Tibial nerve (tissue), 4 donors: ENCODE measurements at regions not wholly inside any gene's neighbourhood (a gene's known extent, or its start where the extent isn't known, plus 50 kb on each side); places are given as distances from the start of the nearest gene placed in this dataset.

Source experiments
- DNase-seq, 2 donors: peaks; one replicate each; pipeline ENCODE4 v3.0.0-alpha.2; 2019; ENCODE audit warnings: low spot score in 2 of 2
- H3K27ac ChIP-seq, 4 donors: fragments of 200-600 bp; sonication (generic) in 3 of 4; one replicate each; pipeline ENCODE4 v1.5.1; 2017 to 2019; ENCODE audit warnings: mild to moderate bottlenecking in 1 of 4
- H3K27me3 ChIP-seq, 2 donors: fragments of 200-600 bp; sonication (generic) in 1 of 2; one replicate each; pipeline versions ENCODE4 v1.5.1 to v1.6.0; 2017 to 2019
- H3K36me3 ChIP-seq, 3 donors: fragments of 200-600 bp; sonication (generic); one replicate each; pipeline ENCODE4 v1.5.1; 2018 to 2019
- H3K4me1 ChIP-seq, 4 donors: fragments of 200-600 bp; sonication (generic) in 3 of 4; one replicate each; pipeline ENCODE4 v1.5.1; 2017 to 2019
- H3K4me3 ChIP-seq, 4 donors: fragments of 200-600 bp; sonication (generic) in 3 of 4; one replicate each; pipeline ENCODE4 v1.5.1; 2017 to 2019; ENCODE audit warnings: mild to moderate bottlenecking in 1 of 4, moderate library complexity in 1 of 4
- H3K9me3 ChIP-seq, 4 donors: fragments of 200-600 bp; sonication (generic) in 3 of 4; one replicate each; pipeline ENCODE4 v1.5.1; 2017 to 2019
- EP300 ChIP-seq, 2 donors: sonication (generic); formaldehyde crosslinking; IDR thresholded peaks; one replicate each; pipeline ENCODE4 v1.6.1; 2017; ENCODE audit warnings: antibody characterized with exemption in 2 of 2, mild to moderate bottlenecking in 1 of 2
- POLR2A ChIP-seq, 2 donors: fragments of 450-650 bp; IDR thresholded peaks; one replicate each; pipeline ENCODE4 v1.6.1; 2017; ENCODE audit warnings: antibody characterized with exemption in 2 of 2, mild to moderate bottlenecking in 2 of 2, moderate library complexity in 2 of 2
- WGBS, 2 donors: methylation state at CpG; one replicate each; pipeline ENCODE4 v1.1.5; 2018; 5-methylcytosine and 5-hydroxymethylcytosine counted together
- TF ChIP-seq, protein P1 (sequence below), 5 experiments: fragments of 200-600 bp in 3 of 5; fragments of 450-650 bp in 2 of 5; sonication (generic) in 3 of 5; IDR thresholded peaks; one replicate each; pipeline ENCODE4 v1.5.1; 2016 to 2019; ENCODE audit warnings: antibody characterized with exemption in 5 of 5, mild to moderate bottlenecking in 3 of 5, moderate library complexity in 2 of 5

DNA sequence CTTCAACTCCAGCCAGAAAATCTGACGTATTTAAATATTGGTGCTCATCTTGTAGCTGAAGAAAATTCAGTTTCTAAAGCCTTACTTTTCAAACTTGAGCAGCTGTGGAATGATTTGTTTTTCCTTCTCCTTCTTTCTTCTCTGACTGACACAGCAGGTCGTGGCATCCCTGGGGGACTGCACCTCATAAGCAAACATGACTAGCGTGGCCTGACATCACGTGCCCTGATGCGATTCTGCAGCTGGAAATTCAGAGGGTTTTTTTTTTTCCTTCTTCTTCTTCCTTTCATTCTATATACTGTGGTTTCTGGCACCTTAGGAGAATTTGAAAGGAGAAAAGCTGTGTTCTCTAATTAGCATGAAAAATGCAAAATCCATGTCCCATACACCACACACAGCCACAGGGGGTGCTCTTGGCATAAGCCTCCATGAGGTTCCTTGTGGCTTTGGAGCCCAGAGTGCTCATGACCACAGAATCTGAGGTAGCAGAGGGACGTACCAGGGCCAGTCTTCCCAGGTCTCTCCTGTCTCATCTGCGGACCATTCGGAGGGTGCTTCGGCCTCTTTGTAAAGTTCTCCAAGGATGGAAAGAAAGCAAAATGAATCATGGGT, 258.5 kb upstream of the CDH4 start:
- TF ChIP-seq EP300 (IDR thresholded peaks at IDR 0.05): no peak
- TF ChIP-seq, protein P1, sequence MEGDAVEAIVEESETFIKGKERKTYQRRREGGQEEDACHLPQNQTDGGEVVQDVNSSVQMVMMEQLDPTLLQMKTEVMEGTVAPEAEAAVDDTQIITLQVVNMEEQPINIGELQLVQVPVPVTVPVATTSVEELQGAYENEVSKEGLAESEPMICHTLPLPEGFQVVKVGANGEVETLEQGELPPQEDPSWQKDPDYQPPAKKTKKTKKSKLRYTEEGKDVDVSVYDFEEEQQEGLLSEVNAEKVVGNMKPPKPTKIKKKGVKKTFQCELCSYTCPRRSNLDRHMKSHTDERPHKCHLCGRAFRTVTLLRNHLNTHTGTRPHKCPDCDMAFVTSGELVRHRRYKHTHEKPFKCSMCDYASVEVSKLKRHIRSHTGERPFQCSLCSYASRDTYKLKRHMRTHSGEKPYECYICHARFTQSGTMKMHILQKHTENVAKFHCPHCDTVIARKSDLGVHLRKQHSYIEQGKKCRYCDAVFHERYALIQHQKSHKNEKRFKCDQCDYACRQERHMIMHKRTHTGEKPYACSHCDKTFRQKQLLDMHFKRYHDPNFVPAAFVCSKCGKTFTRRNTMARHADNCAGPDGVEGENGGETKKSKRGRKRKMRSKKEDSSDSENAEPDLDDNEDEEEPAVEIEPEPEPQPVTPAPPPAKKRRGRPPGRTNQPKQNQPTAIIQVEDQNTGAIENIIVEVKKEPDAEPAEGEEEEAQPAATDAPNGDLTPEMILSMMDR (IDR thresholded peaks at IDR 0.05): peak in 1 of 5 experiments; percentile 10
- WGBS, 2 donors: 59% methylated on average over 9 of the region's 9 CpGs
- Histone ChIP-seq H3K4me3 (no peak overlapping the region), H3K27ac (no peak overlapping the region), H3K27me3 (no peaks in the 10 kb centered on the region), H3K36me3 (no peaks in the 10 kb centered on the region), H3K4me1 (no peaks in the 10 kb centered on the region), H3K9me3 (no peaks in the 10 kb centered on the region)
- DNase-seq: no peak

DNA sequence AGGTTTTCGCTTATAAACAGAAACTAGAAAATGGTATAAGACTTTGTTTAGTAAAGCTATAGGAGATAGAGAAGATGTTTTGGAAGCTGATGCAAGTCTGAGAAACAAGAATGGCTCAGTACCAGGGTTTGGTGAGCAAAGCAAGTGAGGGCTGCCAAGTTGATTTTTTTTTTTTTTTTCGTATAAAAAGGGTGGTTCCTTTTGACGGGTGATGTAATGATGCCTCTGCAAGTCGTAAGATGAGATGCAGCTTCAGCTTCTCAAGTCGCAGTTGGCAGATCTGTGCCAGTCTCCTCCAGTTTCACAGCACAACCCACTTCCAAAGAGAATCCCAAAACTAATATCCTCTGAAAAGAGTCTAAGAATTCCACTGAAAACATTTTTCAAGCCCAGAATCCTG, 252.8 kb upstream of the CDH4 start:
- 55 to 62% methylated on average over 5 of the region's 5 CpGs for WGBS, 2 donors
- no peak for DNase-seq
- Histone ChIP-seq H3K27me3 (no peaks in the 10 kb centered on the region), H3K4me3 (no peak overlapping the region), H3K36me3 (no peaks in the 10 kb centered on the region), H3K4me1 (no peaks in the 10 kb centered on the region), H3K9me3 (no peaks in the 10 kb centered on the region), H3K27ac (no peak overlapping the region)
- TF ChIP-seq EP300 (IDR thresholded peaks at IDR 0.05) (no peak), POLR2A (IDR thresholded peaks at IDR 0.05) (no peak)
- TF ChIP-seq, protein P1 (IDR thresholded peaks at IDR 0.05): no peak

DNA sequence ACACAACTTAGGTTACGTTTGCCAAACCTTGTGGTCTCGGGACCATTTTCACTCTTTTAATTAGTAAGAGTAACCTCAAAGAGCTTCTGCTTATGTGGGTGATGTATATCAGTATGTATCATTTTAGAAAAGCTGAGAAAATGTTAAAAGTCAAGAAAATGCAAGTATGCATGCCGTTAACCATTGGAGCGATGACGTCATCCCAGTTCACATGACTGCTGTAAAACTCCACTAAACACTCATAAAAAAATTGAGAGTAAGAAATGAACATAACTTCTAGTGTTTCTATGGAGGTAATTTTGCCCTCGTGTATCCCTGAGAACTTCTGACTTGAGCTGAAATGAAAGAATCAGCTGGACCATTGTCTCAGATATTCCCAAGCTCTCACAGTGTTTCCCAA, 250.0 kb upstream of the CDH4 start:
- DNase-seq: no peak
- Histone ChIP-seq H3K27ac (no peak overlapping the region), H3K27me3 (no peaks in the 10 kb centered on the region), H3K36me3 (no peaks in the 10 kb centered on the region), H3K4me1 (no peaks in the 10 kb centered on the region), H3K4me3 (no peak overlapping the region), H3K9me3 (no peaks in the 10 kb centered on the region)
- WGBS, 2 donors: 63% methylated on average over 6 of the region's 6 CpGs
- TF ChIP-seq EP300 (IDR thresholded peaks at IDR 0.05): no peak
- TF ChIP-seq, protein P1 (IDR thresholded peaks at IDR 0.05): no peak
- TF ChIP-seq POLR2A (IDR thresholded peaks at IDR 0.05): no peak

GRCh38 chr20:61014491-61014890, 237.6 kb upstream of the CDH4 start:
- Histone ChIP-seq H3K27me3 (no peaks in the 10 kb centered on the region), H3K27ac (no peak overlapping the region), H3K36me3 (no peaks in the 10 kb centered on the region), H3K4me3 (no peak overlapping the region), H3K9me3 (peaks cover 0 to 3% (median 0%) of the 10 kb centered on the region in 4 donors), H3K4me1 (no peaks in the 10 kb centered on the region)
- TF ChIP-seq, protein P1 (IDR thresholded peaks at IDR 0.05): no peak
- no peak for TF ChIP-seq POLR2A (IDR thresholded peaks at IDR 0.05)
- no peak for TF ChIP-seq EP300 (IDR thresholded peaks at IDR 0.05)
- 36 to 41% methylated on average over 5 of the region's 5 CpGs for WGBS, 2 donors
- DNase-seq: no peak

DNA sequence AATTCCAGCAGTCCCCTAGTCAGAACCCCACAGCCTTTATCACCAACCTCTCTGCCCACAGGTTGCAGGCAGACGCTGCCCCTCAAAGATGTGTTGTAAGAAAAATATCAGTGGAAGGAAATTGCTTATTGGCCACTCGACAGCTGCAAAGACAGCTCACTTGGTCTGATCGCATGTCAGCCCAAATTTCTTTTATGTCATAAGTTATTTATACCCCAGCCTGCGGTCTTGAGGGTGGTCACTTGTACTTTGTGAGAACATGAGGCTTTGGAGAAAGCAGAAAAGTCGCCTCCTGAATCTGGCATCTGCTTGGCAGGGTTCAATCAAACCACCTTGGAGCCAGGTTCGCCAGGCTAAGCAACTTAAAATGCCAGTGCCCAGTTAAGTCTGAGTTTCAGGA, 236.5 kb upstream of the CDH4 start:
- Histone ChIP-seq H3K27ac (no peak overlapping the region), H3K4me3 (no peak overlapping the region), H3K9me3 (peaks cover 0 to 3% (median 0%) of the 10 kb centered on the region in 4 donors), H3K36me3 (no peaks in the 10 kb centered on the region), H3K27me3 (no peaks in the 10 kb centered on the region), H3K4me1 (no peaks in the 10 kb centered on the region)
- TF ChIP-seq EP300 (IDR thresholded peaks at IDR 0.05) (no peak), POLR2A (IDR thresholded peaks at IDR 0.05) (no peak)
- TF ChIP-seq, protein P1 (IDR thresholded peaks at IDR 0.05): no peak
- WGBS, 2 donors: 73 to 74% methylated on average over 6 of the region's 6 CpGs
- DNase-seq: no peak
